ENCODE measurements at regions not wholly inside any gene's neighbourhood (a gene's known extent, or its start where the extent isn't known, plus 50 kb on each side); places are given as distances from the start of the nearest gene placed in this dataset.

DNA sequence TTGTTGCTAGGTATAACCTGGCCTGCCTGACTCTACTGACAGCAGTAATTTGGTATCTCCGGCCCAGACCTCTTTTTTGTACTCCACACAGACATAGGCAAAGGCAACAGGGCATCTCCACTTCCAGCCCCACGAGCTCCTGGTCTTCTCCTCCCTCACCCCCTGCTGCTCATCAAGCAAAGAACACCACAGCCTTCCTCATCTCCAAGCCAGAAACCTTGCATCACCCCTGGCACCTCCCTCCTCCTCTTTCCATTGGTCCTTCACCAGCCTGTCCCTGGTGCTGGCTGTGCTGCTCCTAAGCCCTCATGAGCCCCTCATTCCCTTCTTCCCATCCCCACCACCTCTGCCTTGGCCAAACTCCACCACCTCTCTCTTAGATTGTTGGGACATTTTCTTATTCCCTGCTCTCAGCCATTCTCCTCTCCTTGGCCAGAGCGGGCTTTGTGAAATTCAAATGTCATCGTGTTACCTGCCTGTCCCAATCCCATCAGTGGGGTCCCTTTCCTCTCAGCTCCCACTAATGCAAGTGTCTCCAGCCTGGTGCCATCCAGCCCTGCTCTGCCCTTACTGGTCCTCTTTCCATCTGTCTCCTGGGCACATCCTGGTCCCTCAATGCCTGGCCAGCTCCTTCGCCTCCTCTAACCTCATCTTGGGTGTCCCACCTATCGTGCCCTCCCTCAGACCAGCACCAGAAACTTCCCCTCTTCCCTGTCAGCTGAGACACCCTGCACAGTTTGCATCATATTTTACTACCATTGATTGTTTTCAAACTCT is 77.4 kb downstream of the INHBB start:
- Histone ChIP-seq H3K9me3 (ENCODE audit: control insufficient read depth in 1 of 2, insufficient read depth in 1 of 2, low read length in 2 of 2) (no peaks in the 10 kb centered on the region), H3K27ac (ENCODE audit: low read depth in 1 of 2, low read length in 2 of 2) (no peak overlapping the region), H3K4me1 (ENCODE audit: insufficient read depth, low read length) (no peaks in the 10 kb centered on the region), H3K36me3 (ENCODE audit: insufficient read depth, low read length) (no peaks in the 10 kb centered on the region), H3K4me3 (ENCODE audit: low read length) (no peak overlapping the region), H3K27me3 (ENCODE audit: control insufficient read depth in 1 of 2, insufficient read depth in 2 of 2, low read length in 2 of 2) (peaks cover 0 to 2% of the 10 kb centered on the region in 2 experiments)
- DNase-seq, result no peak
- no peaks in the 10 kb centered on the region for H3K9me3 Mint-ChIP-seq
- H3K4me1 Mint-ChIP-seq (ENCODE audit: low read depth), result no peaks in the 10 kb centered on the region
- TF ChIP-seq, protein P1, sequence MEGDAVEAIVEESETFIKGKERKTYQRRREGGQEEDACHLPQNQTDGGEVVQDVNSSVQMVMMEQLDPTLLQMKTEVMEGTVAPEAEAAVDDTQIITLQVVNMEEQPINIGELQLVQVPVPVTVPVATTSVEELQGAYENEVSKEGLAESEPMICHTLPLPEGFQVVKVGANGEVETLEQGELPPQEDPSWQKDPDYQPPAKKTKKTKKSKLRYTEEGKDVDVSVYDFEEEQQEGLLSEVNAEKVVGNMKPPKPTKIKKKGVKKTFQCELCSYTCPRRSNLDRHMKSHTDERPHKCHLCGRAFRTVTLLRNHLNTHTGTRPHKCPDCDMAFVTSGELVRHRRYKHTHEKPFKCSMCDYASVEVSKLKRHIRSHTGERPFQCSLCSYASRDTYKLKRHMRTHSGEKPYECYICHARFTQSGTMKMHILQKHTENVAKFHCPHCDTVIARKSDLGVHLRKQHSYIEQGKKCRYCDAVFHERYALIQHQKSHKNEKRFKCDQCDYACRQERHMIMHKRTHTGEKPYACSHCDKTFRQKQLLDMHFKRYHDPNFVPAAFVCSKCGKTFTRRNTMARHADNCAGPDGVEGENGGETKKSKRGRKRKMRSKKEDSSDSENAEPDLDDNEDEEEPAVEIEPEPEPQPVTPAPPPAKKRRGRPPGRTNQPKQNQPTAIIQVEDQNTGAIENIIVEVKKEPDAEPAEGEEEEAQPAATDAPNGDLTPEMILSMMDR (IDR thresholded peaks at IDR 0.05), result no peak
- H3K36me3 Mint-ChIP-seq (ENCODE audit: low read depth), result no peaks in the 10 kb centered on the region
- peaks cover 21% of the 10 kb centered on the region for H3K27me3 Mint-ChIP-seq
- H3K4me3 Mint-ChIP-seq, result no peak overlapping the region
- H3K27ac Mint-ChIP-seq, result no peak overlapping the region
- ChIA-PET POLR2A (no interaction called here), CTCF (no interaction called here)
- ATAC-seq (ENCODE audit: poor library complexity), result no peak
- intact Hi-C loops (cut with DNase I, micrococcal nuclease), result no loop called here

GRCh38 chr2:120424274-120424796 is 78.4 kb downstream of the INHBB start:
- no peak overlapping the region for H3K4me3 Mint-ChIP-seq
- Histone ChIP-seq H3K9me3 (ENCODE audit: control insufficient read depth in 1 of 2, insufficient read depth in 1 of 2, low read length in 2 of 2) (no peaks in the 10 kb centered on the region), H3K27me3 (ENCODE audit: control insufficient read depth in 1 of 2, insufficient read depth in 2 of 2, low read length in 2 of 2) (no peaks in the 10 kb centered on the region), H3K36me3 (ENCODE audit: insufficient read depth, low read length) (no peaks in the 10 kb centered on the region), H3K27ac (ENCODE audit: low read depth in 1 of 2, low read length in 2 of 2) (no peak overlapping the region), H3K4me3 (ENCODE audit: low read length) (no peak overlapping the region), H3K4me1 (ENCODE audit: insufficient read depth, low read length) (no peaks in the 10 kb centered on the region)
- CTCF ChIA-PET, result no interaction called here
- TF ChIP-seq, protein P1 (IDR thresholded peaks at IDR 0.05), result no peak
- intact Hi-C loops (cut with DNase I, micrococcal nuclease), result no loop called here
- H3K4me1 Mint-ChIP-seq (ENCODE audit: low read depth), result no peaks in the 10 kb centered on the region
- ATAC-seq (ENCODE audit: poor library complexity) (no peak), DNase-seq (no peak)
- POLR2A ChIA-PET, result no interaction called here
- no peaks in the 10 kb centered on the region for H3K36me3 Mint-ChIP-seq (ENCODE audit: low read depth)
- peaks cover 22% of the 10 kb centered on the region for H3K27me3 Mint-ChIP-seq
- no peak overlapping the region for H3K27ac Mint-ChIP-seq
- no peaks in the 10 kb centered on the region for H3K9me3 Mint-ChIP-seq

- no peak overlapping the region for H3K27ac Mint-ChIP-seq
- TF ChIP-seq, protein P1 (IDR thresholded peaks at IDR 0.05), result no peak
- Histone ChIP-seq H3K9me3 (ENCODE audit: control insufficient read depth in 1 of 2, insufficient read depth in 1 of 2, low read length in 2 of 2) (no peaks in the 10 kb centered on the region), H3K27me3 (ENCODE audit: control insufficient read depth in 1 of 2, insufficient read depth in 2 of 2, low read length in 2 of 2) (no peaks in the 10 kb centered on the region), H3K4me1 (ENCODE audit: insufficient read depth, low read length) (no peaks in the 10 kb centered on the region), H3K27ac (ENCODE audit: low read depth in 1 of 2, low read length in 2 of 2) (no peak overlapping the region), H3K36me3 (ENCODE audit: insufficient read depth, low read length) (no peaks in the 10 kb centered on the region), H3K4me3 (ENCODE audit: low read length) (no peak overlapping the region)
- ChIA-PET CTCF (no interaction called here), POLR2A (no interaction called here)
- intact Hi-C loops (cut with DNase I, micrococcal nuclease), result no loop called here
- no peak for DNase-seq
- H3K4me3 Mint-ChIP-seq, result no peak overlapping the region
- no peaks in the 10 kb centered on the region for H3K36me3 Mint-ChIP-seq (ENCODE audit: low read depth)
- no peak for ATAC-seq (ENCODE audit: poor library complexity)
- H3K27me3 Mint-ChIP-seq, result peaks cover 23% of the 10 kb centered on the region
- no peaks in the 10 kb centered on the region for H3K4me1 Mint-ChIP-seq (ENCODE audit: low read depth)
- H3K9me3 Mint-ChIP-seq, result no peaks in the 10 kb centered on the region
Observed at GRCh38 chr2:120425014-120425413, 79.1 kb downstream of the INHBB start.
